CD4-positive, CD25-positive, alpha-beta regulatory T cell (primary cell): ENCODE measurements at regions not wholly inside any gene's neighbourhood (a gene's known extent, or its start where the extent isn't known, plus 50 kb on each side); places are given as distances from the start of the nearest gene placed in this dataset.
A peak's percentile ranks its signal among the peaks of the same experiment; 100 is the strongest.
"Not testable (repeated sequence)": the region's sequence is repeated elsewhere in the genome, so short reads cannot be mapped to it uniquely, and the experiment has no call there.

Experiments used
- ATAC-seq, 2 donors: fragments of 150-1000 bp; cut with Tn5 transposase; one replicate each; pipeline ENCODE4 v1.10.0; 2021; ENCODE audit warnings: low read depth in 2 of 2, moderate number of reproducible peaks in 2 of 2, moderate library complexity in 1 of 2
- DNase-seq, 3 donors: peaks; one replicate each; pipeline versions ENCODE4 v3.0.0 to v3.0.0-alpha.2; 2012 to 2022; ENCODE audit warnings: mixed read lengths in 1 of 3
- H3K27ac ChIP-seq: one replicate; pipeline ENCODE4 v1.7.0; 2013; ENCODE audit warnings: mild to moderate bottlenecking, low read length; ENCODE audit not compliant: insufficient read depth, poor library complexity, severe bottlenecking
- H3K27me3 ChIP-seq: one replicate; pipeline ENCODE4 v1.7.0; 2013; ENCODE audit warnings: low read length; ENCODE audit not compliant: control insufficient read depth, insufficient read depth
- H3K36me3 ChIP-seq: one replicate; pipeline ENCODE4 v1.7.0; 2013; ENCODE audit warnings: mild to moderate bottlenecking, low read length, moderate library complexity; ENCODE audit not compliant: control insufficient read depth, insufficient read depth
- H3K4me1 ChIP-seq: 2 replicates; pipeline ENCODE4 v1.7.0; 2013; ENCODE audit warnings: mild to moderate bottlenecking, low read length; ENCODE audit not compliant: insufficient read depth, control insufficient read depth, poor library complexity, severe bottlenecking
- H3K4me3 ChIP-seq: one replicate; pipeline ENCODE4 v1.7.0; 2013; ENCODE audit warnings: low read depth, mild to moderate bottlenecking, low read length, moderate library complexity
- H3K9me3 ChIP-seq, 2 experiments: 1 replicate in 1 of 2; 2 replicates in 1 of 2; pipeline ENCODE4 v1.7.0; 2013; ENCODE audit warnings: low read length in 2 of 2, mild to moderate bottlenecking in 1 of 2, moderate library complexity in 1 of 2; ENCODE audit not compliant: control insufficient read depth in 2 of 2
- H3K27ac Mint-ChIP-seq, 3 donors: one replicate each; pipeline ENCODE4 v1.8.0; 2020 to 2022; ENCODE audit warnings: mild to moderate bottlenecking in 3 of 3, mixed read lengths in 3 of 3, moderate library complexity in 2 of 3
- H3K27me3 Mint-ChIP-seq: one replicate; pipeline ENCODE4 v1.8.0; 2022; ENCODE audit warnings: mild to moderate bottlenecking, mixed read lengths
- H3K36me3 Mint-ChIP-seq: one replicate; pipeline ENCODE4 v1.8.0; 2020; ENCODE audit warnings: mixed read lengths
- H3K4me1 Mint-ChIP-seq, 4 donors: one replicate each; pipeline ENCODE4 v1.8.0; 2020 to 2022; ENCODE audit warnings: mixed read lengths in 4 of 4, mild to moderate bottlenecking in 1 of 4
- H3K4me3 Mint-ChIP-seq, 4 donors: one replicate each; pipeline ENCODE4 v1.8.0; 2020 to 2022; ENCODE audit warnings: mild to moderate bottlenecking in 4 of 4, mixed read lengths in 4 of 4, moderate library complexity in 3 of 4
- H3K9me3 Mint-ChIP-seq, 7 donors: one replicate each; pipeline ENCODE4 v1.8.0; 2020 to 2022; ENCODE audit warnings: mixed read lengths in 7 of 7, mild to moderate bottlenecking in 3 of 7, moderate library complexity in 2 of 7

DNA sequence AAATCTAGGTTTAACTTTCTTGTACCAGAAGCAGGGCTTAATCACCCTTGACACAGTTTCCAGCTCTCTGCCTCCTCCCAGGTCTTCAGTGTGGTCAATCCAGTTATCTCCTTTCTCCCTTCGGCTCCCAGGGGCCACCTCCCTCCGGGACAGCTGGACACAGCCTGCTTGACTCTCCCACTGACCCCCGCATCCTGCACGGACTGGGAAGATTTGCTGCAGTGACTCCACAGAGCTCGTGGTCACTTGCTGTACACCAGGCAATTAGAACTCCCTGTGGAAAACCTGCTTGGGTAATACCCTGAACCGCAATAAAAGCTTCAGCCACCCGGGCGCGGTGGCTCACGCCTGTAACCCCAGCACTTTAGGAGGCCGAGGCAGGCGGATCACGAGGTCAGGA, 116.5 kb downstream of the NUFIP1 start:
- Mint-ChIP-seq H3K4me1 (no peaks in the 10 kb centered on the region), H3K27ac (no peak overlapping the region), H3K27me3 (peaks cover 9% of the 10 kb centered on the region), H3K36me3 (no peaks in the 10 kb centered on the region), H3K4me3 (no peak overlapping the region), H3K9me3 (peaks cover 0 to 6% (median 0%) of the 10 kb centered on the region in 7 donors)
- Histone ChIP-seq H3K4me3 (no peak overlapping the region), H3K4me1 (no peaks in the 10 kb centered on the region), H3K27me3 (no peaks in the 10 kb centered on the region), H3K9me3 (no peaks in the 10 kb centered on the region), H3K36me3 (no peaks in the 10 kb centered on the region), H3K27ac (no peak overlapping the region)
- DNase-seq (no peak), ATAC-seq (no peak)

DNA sequence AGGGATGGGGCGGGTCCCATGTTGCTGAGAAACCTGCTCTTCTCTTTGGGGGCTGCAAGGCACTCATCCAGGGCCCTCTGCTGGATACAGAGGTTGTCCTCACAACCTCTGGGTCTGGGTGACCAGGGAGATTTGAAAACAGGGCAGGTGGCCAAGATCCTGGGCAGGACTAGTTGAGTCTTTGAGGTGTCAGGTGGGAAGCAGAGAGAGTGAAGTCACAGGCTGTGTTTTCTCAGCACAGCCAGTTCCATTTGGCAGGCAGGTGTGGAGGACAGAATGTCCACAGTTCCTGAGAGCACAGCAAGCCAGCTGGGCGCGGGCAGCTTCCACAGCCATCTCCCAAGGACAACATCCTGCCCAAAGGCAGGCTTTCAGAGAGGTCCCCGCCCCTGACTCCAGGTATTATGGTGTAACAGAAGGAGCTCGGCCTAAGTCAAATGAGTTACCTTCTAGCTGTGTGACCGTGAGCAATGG, 118.8 kb downstream of the NUFIP1 start:
- Mint-ChIP-seq H3K4me1 (no peaks in the 10 kb centered on the region), H3K9me3 (peaks cover 0 to 5% (median 0%) of the 10 kb centered on the region in 7 donors), H3K36me3 (no peaks in the 10 kb centered on the region), H3K4me3 (no peak overlapping the region), H3K27ac (no peak overlapping the region), H3K27me3 (peaks cover 5% of the 10 kb centered on the region)
- ATAC-seq (no peak), DNase-seq (no peak)
- no peak overlapping the region for H3K4me3 ChIP-seq
- H3K27me3 ChIP-seq: no peaks in the 10 kb centered on the region
- no peaks in the 10 kb centered on the region for H3K36me3 ChIP-seq
- no peaks in the 10 kb centered on the region for H3K4me1 ChIP-seq
- no peaks in the 10 kb centered on the region for H3K9me3 ChIP-seq
- no peak overlapping the region for H3K27ac ChIP-seq

DNA sequence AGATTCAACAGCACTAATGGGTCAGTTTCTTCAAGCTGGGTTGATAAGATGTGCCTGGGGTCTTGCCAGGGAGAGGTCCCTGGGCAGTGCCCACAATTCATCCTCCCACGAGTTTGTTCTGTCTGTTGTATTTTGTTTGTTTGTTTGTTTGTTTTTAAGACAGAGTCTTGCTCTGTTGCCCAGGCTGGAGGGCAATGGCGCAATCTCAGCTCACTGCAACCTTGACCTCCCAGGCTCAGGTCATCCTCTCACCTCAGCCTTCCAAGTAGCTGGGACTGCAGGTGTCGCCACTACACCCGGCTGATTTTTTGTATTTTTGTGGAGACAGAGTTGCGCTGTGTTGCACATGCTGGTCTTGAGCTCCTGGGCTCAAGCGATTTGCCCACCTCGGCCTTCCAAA, 120.1 kb downstream of the NUFIP1 start:
- Mint-ChIP-seq H3K27ac (no peak overlapping the region), H3K9me3 (peaks cover 0 to 5% (median 0%) of the 10 kb centered on the region in 7 donors), H3K4me3 (no peak overlapping the region), H3K27me3 (peaks cover 8% of the 10 kb centered on the region), H3K4me1 (no peaks in the 10 kb centered on the region), H3K36me3 (no peaks in the 10 kb centered on the region)
- ATAC-seq (no peak), DNase-seq (no peak)
- no peaks in the 10 kb centered on the region for H3K36me3 ChIP-seq
- no peaks in the 10 kb centered on the region for H3K4me1 ChIP-seq
- H3K4me3 ChIP-seq: no peak overlapping the region
- H3K9me3 ChIP-seq: no peaks in the 10 kb centered on the region
- H3K27ac ChIP-seq: no peak overlapping the region
- no peaks in the 10 kb centered on the region for H3K27me3 ChIP-seq

DNA sequence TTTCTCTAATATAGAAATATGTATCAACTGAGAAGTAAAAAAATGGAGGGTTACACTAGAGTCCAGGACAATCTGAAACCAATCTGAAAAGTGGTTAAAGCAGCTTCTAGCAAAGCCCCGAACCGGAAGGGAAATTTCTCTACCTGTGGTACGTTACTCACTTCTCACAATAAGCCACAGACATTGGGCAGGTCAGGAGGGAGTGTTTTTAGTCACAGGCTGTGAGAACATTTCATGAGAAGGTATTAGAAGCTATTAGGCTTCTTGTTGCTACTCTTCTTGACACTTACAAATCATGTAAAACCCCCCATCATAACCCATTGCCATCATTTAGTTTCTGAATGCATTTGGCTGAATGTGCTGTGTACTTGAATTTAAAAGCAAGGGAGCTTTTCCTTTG, 120.9 kb downstream of the NUFIP1 start:
- H3K36me3 Mint-ChIP-seq: no peaks in the 10 kb centered on the region
- H3K4me1 Mint-ChIP-seq: no peaks in the 10 kb centered on the region
- no peak overlapping the region for H3K27ac Mint-ChIP-seq

DNA sequence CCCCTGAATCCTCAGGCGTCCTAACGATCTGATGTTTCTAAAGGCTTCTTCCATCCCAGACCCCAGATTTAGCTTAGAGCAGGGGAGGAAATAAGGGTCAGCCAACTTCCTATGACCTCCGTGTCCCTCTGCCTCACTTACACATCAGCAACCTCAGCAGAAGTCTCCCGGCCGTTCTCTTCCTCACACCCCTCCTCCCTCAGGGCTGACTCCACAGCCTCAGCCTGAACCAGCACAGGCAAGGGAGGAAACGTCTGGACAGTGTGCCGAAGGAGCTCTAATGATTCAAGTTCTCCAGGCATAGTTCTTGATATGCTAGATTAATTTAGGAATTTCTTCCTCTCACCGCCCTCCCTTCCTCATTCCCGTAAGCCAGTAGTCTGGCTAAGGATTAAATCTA, 121.4 kb downstream of the NUFIP1 start:
- ATAC-seq: no peak
- H3K36me3 Mint-ChIP-seq: no peaks in the 10 kb centered on the region
- no peak overlapping the region for H3K27ac ChIP-seq

More for the DNA sequence above, 120.9 kb downstream of the NUFIP1 start:
- H3K4me3 ChIP-seq: no peak overlapping the region
- no peak overlapping the region for H3K27ac ChIP-seq
- H3K27me3 ChIP-seq: no peaks in the 10 kb centered on the region
- no peaks in the 10 kb centered on the region for H3K36me3 ChIP-seq
- Mint-ChIP-seq H3K27me3 (peaks cover 8% of the 10 kb centered on the region), H3K9me3 (peaks cover 0 to 5% (median 0%) of the 10 kb centered on the region in 7 donors), H3K4me3 (no peak overlapping the region)
- DNase-seq: peak in 1 of 3 donors; percentile 2
- no peaks in the 10 kb centered on the region for H3K9me3 ChIP-seq
- H3K4me1 ChIP-seq: no peaks in the 10 kb centered on the region
- ATAC-seq: no peak

DNA sequence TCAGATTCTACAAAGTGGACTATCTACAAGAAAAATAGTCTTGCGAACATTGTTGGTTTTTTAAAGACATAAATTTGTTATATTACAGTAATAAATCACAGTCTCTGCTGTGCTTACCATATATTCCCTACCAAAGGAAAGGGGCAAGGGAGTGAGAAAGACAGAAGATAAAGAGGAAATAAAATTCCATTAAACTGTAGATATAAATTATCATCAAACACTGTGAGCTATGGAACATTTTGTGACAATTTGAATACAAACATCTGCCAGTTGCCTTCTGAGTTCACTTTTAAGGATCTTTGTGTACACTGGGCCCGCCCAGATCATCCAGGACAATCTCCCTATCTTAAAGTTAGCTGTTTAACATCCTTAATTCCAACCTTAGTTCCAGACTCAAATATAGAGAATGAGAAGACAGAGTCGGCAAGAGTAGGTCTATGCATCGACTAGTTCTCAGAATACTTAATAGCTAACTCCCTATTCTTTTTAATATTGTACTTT, 122.8 kb downstream of the NUFIP1 start:
- H3K9me3 Mint-ChIP-seq: peaks cover 0 to 5% (median 0%) of the 10 kb centered on the region in 7 donors
- peaks cover 8% of the 10 kb centered on the region for H3K27me3 Mint-ChIP-seq
- ATAC-seq: no peak
- no peak overlapping the region for H3K27ac ChIP-seq
- no peak overlapping the region for H3K4me3 Mint-ChIP-seq
- H3K4me1 Mint-ChIP-seq: no peaks in the 10 kb centered on the region
- no peaks in the 10 kb centered on the region for H3K4me1 ChIP-seq
- H3K36me3 ChIP-seq: no peaks in the 10 kb centered on the region
- no peak overlapping the region for H3K4me3 ChIP-seq
- H3K9me3 ChIP-seq: no peaks in the 10 kb centered on the region
- no peaks in the 10 kb centered on the region for H3K27me3 ChIP-seq
- no peaks in the 10 kb centered on the region for H3K36me3 Mint-ChIP-seq
- no peak overlapping the region for H3K27ac Mint-ChIP-seq
- DNase-seq: no peak

More for the DNA sequence above, 121.4 kb downstream of the NUFIP1 start:
- Mint-ChIP-seq H3K9me3 (peaks cover 0 to 5% (median 0%) of the 10 kb centered on the region in 7 donors), H3K27me3 (peaks cover 8% of the 10 kb centered on the region), H3K27ac (no peak overlapping the region), H3K4me1 (no peaks in the 10 kb centered on the region), H3K4me3 (no peak overlapping the region)
- H3K9me3 ChIP-seq: no peaks in the 10 kb centered on the region
- H3K36me3 ChIP-seq: no peaks in the 10 kb centered on the region
- DNase-seq: no peak
- H3K4me3 ChIP-seq: no peak overlapping the region
- no peaks in the 10 kb centered on the region for H3K27me3 ChIP-seq
- H3K4me1 ChIP-seq: no peaks in the 10 kb centered on the region

DNA sequence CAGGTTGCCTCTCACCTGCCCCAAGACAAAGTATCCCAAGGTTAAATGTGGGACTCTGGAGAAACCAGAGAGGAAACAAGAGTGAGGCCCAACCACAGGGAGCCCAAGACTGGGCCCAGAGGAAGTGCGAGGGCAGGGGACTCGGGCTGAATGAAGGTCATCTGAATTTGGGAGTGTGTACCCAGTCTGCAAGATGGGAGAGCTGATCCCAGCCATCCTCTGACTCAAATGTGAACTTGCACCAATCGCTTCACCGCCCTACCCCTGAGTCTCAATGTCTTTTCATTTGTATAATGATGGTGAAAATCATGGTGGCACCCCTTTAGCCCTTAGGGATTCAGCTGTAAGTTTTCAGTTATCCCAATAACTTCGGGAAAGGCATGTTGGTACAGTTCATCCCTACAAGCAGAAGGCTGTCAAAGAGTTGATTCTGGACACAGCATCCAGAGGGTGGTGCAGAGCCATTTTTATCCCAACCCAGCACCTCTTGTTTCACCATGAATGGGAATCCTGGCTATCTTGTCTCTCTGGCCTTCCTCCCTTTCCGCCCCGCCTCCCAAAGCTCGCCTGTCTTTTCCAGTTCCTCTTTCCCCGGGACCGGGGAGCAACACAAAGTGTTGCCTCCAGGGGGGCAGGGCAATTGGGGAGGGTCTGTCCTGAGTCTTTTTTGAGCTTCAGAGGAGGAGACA, 123.4 kb downstream of the NUFIP1 start:
- Mint-ChIP-seq H3K27me3 (peaks cover 8% of the 10 kb centered on the region), H3K4me1 (no peaks in the 10 kb centered on the region), H3K9me3 (peaks cover 0 to 5% (median 0%) of the 10 kb centered on the region in 7 donors), H3K27ac (no peak overlapping the region), H3K4me3 (no peak overlapping the region), H3K36me3 (no peaks in the 10 kb centered on the region)
- no peaks in the 10 kb centered on the region for H3K36me3 ChIP-seq
- H3K27ac ChIP-seq: no peak overlapping the region
- no peak overlapping the region for H3K4me3 ChIP-seq
- DNase-seq (no peak), ATAC-seq (no peak)
- no peaks in the 10 kb centered on the region for H3K4me1 ChIP-seq
- no peaks in the 10 kb centered on the region for H3K9me3 ChIP-seq
- no peaks in the 10 kb centered on the region for H3K27me3 ChIP-seq

DNA sequence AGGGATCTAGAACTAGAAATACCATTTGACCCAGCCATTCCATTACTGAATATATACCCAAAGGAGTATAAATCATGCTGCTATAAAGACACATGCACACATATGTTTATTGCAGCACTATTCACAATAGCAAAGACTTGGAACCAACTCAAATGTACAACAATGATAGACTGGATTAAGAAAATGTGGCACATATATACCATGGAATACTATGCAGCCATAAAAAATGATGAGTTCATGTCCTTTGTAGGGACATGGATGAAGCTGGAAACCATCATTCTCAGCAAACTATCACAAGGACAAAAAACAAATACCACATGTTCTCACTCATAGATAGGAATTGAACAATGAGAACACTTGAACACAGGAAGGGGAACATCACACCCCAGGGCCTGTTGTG, 125.6 kb downstream of the NUFIP1 start:
- DNase-seq, H3K27ac Mint-ChIP-seq, H3K4me1 ChIP-seq, H3K4me3 ChIP-seq, H3K27me3 ChIP-seq, H3K36me3 Mint-ChIP-seq, H3K4me1 Mint-ChIP-seq, H3K4me3 Mint-ChIP-seq, H3K9me3 Mint-ChIP-seq, H3K27ac ChIP-seq, ATAC-seq, H3K36me3 ChIP-seq, H3K9me3 ChIP-seq: not testable (repeated sequence)
- H3K27me3 Mint-ChIP-seq: peaks cover 25% of the 10 kb centered on the region
